ENCODE measurements at regions not wholly inside any gene's neighbourhood (a gene's known extent, or its start where the extent isn't known, plus 50 kb on each side); places are given as distances from the start of the nearest gene placed in this dataset.

DNA sequence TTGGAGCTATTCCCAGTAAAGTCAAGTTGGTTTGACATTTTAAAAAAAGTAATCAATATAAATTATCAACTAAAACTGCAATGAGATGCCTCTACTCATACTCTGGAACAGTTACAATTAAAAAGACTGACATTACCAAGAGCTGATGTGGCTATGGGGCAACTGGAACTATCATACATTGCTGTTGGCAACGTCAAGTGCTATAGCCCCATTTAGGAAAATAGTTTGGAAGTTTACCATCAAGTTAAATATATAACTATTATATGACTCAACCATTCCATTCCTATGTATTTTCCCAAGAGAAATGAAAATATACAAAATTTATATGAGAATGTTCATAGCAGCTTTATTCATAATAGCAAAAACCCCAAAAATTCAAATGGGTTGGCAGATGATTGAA lies 111.4 kb upstream of the HDGFL1 start:
- no peak for DNase-seq (ENCODE audit: low read depth, low spot score)

GRCh38 chr6:22466665-22467245 lies 102.6 kb upstream of the HDGFL1 start:
- DNase-seq (ENCODE audit: low read depth, low spot score), result no peak

DNA sequence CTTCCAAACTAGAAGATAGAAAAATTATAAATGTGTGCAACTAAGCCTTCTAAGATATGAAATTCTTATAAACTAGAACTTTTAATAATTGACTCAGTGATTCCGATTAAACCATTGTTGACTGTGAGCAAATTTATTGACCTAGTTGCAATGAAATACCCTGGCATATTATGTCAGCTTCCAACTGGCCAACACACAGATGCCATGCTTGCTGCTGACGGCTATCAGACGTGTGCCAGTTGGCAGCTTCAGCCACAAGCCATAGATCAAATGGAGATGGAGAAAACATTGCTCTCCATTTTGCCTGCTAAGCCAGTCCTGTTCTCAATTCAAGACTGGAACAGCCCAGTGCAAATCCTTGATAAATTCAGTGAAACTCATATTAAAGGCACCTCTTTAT lies 101.7 kb upstream of the HDGFL1 start:
- DNase-seq (ENCODE audit: low read depth, low spot score), result no peak

DNA sequence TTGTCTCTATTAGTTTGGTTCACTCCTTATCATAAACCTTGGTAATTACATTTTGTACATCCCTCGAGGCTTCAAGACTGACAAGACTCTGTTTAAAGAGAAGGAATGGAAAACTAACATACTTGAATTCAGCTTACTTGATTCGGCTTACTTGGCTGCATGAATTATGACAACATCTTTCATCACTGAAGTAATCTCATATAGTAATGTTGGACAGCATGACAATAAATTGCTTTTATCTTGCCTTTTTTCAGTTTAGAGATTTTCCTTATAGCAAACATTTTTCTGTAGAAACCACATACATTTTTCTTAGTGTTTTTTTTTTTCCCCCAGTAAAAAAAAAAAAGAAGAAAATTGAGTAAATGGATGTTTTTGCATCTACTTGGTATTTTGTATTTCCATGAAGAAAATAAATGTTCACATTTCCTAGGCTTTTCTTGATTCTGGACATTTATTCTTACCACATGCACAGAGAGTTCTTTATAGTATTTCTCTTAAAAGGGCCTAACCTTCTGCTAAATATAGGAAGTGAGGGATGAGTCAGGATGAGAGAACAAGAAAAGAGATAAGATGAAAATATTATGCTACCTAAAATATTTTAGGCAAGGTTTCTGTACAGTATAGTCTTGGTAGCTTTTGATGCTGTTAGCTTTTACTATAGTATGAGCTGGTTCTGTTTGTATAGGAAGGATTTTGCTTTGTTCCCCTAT lies 101.0 kb upstream of the HDGFL1 start:
- no peak for DNase-seq (ENCODE audit: low read depth, low spot score)

DNA sequence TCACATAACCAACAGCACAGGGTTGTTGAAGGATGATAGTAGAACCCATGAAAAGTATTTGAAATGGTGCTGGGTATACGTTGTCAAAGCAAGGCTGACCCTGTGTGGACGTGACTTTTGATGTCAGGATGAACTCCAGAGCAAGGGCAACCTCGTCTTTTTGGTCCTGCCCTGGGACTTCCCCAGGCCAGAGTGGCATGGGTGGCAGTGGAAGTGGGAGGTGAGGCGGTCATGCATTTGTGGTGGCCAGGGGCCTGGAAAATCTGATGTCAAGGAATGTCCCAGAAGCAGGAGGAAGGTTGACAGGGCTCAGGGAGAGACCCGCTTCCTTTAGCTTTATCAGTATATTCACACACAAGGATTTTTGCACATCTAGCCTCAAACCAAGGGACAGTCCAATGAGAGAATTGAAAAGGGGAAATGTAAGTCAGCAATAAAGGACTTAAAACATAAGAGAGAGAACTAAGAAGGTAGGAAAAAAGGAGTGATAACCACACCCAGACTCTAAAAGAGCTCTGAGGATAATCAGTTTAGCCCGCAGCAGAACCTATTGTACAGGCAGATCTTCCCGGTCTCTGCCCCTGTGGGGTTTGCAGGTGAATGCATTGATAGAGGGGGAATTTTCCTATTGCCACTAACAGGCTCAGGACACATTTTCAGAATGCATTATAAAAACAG lies 98.8 kb upstream of the HDGFL1 start:
- DNase-seq (ENCODE audit: low read depth, low spot score), result no peak

- DNase-seq (ENCODE audit: low read depth, low spot score), result peak; percentile 52
Observed at GRCh38 chr6:22471132-22471690, 98.2 kb upstream of the HDGFL1 start.

GRCh38 chr6:22471746-22472145 lies 97.6 kb upstream of the HDGFL1 start:
- no peak for DNase-seq (ENCODE audit: low read depth, low spot score)

DNA sequence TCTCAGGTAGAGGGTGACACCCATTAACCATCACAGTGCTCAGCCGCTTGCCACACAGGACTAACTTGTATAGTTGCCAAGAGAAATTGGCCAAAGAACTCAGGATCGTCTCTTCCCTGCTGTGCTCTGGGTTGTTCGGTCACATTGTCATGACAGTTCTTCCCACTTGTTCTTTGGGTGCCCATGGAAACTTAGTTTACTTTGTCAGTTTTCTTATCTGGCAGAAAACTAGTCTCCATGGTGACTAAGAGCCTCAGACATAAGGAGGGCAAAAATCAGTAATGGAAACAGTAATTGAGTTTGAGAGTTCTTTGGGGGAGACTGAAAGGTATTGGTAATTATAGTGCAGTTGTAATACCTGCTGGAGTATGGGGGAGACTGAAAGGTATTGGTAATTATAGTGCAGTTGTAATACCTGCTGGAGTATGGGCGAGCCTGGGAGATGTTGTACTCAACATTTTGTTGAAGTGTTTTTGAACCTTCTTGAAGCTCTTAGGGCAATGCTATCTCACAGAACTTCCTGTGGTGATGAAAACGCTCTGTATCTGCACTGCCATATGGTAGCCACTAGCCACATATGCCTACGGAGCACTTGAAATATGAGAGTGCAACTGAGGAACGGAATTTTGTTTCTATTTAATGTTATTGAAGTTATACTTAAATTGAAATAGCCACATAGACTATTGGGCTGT lies 95.2 kb upstream of the HDGFL1 start:
- no peak for DNase-seq (ENCODE audit: low read depth, low spot score)

- DNase-seq (ENCODE audit: low read depth, low spot score), result no peak
Observed at GRCh38 chr6:22476811-22477390, 92.5 kb upstream of the HDGFL1 start.

DNA sequence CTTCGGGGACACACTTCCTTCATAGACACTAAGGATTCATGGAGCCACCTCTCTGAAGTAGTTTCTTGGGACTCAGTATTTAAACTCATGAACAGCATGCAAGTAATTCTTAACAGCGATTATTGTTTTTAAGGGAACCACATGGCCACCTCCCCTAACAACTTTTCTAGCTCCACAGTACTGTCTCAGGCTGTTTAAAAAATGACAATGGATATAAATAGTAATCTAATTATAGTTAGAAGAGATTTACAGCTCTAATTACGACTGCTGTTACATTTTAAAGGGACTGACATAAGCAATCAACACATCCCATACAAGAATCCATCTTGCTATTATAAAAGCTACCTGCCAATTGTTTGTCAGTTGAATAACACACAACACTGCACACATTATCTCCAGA lies 72.1 kb upstream of the HDGFL1 start:
- no peak for DNase-seq (ENCODE audit: low read depth, low spot score)

DNA sequence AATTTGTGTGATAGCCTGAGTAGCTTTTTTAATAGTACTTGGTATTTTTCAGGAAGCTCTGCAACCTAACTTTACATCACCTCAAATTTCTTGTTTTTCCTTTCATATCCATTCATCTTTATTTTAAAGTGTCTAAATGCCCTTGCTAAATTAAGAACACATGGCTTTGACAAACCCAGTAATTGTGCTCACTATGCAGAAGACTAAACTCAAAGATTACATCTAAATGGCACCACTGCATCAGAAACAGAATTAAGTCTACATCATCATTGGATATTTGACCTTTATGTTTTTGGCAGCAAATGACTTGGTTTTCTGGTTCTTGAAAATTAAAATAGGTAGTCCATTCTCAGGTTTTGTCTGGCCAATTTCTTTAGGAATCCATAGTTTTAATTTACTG lies 69.6 kb upstream of the HDGFL1 start:
- DNase-seq (ENCODE audit: low read depth, low spot score), result no peak

GRCh38 chr6:22506496-22506895 lies 62.9 kb upstream of the HDGFL1 start:
- DNase-seq (ENCODE audit: low read depth, low spot score), result no peak

GRCh38 chr6:22512686-22513427 lies 56.5 kb upstream of the HDGFL1 start:
- DNase-seq (ENCODE audit: low read depth, low spot score), result no peak

DNA sequence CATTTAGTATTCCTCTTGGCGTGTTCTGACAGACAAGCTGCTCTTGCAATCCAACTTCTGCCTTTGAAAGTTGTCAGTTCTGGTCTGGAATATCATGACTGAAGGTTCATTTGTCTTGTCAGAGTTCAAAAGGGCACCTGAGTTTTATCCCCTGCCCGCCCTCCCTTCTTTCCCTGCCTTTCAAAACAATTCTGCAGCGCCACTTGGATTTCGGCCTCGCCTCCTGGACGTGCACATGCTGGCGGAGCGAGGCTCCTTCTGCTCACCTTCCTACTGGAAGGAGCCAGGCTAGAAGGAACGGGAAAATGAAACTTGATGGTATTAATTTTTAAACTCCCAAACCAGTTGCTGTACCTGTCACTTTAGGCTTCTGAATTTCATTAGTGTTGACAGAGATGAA lies 55.7 kb upstream of the HDGFL1 start:
- DNase-seq (ENCODE audit: low read depth, low spot score), result no peak

DNA sequence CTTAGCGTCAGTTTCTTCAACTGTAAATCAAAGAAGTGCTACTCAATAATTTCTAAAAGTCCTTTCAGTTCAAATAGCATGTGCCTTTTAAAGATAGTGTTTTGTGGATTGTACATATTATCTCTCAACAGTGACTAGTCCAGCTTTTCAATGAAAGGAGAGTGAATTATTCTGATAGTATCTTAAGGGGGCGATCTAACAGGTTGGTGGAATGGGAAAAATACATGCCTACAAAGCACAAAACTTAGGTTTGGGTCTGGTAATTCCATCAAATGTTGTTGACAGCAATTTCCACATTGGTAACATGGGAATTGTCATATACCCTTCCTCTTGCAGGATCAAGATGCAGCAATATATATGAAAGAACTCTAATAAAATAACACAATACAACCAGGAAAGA lies 50.1 kb upstream of the HDGFL1 start:
- no peak for DNase-seq (ENCODE audit: low read depth, low spot score)

Data from smooth muscle cell of the brain vasculature (primary cell).